ENCODE measurements at regions not wholly inside any gene's neighbourhood (a gene's known extent, or its start where the extent isn't known, plus 50 kb on each side); places are given as distances from the start of the nearest gene placed in this dataset.

DNA sequence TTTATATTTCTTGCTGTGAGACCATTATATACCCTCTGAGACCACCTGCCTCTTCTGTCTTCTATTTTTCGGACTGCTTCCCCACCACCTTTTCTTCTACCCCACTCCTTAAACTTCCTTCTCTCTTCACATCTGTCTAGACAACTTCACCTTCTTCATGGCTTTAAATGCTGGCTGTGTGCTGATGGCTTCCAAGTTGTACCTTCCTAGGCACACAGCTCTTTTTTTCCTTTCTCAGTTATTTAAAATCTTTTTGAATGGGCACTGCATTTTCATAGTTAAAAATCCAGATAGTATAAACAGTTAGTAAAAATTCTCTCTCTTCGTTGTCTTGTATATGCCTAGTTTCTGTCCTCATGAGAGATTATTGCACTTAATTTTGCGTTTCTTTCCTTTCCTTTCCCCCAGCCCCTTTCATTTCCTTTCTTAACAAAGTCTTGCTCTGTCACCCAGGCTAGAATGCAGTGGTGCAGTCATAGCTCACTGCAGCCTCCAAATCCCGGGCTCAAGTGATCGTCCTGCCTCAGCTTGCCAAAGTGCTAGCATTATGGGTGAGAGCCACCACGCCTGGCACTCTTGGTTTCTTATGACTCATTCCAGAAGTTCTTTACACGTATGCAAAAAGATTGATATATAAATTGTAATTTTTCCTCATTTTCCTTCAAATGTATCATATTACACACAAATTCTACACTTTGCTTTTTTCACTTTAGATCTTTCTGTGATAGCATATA lies 114.3 kb downstream of the NPIPB5 start:
- no peaks in the 10 kb centered on the region for H3K9me2 ChIP-seq (replicated peaks; ENCODE audit: insufficient read depth, low read length)
- no peaks in the 10 kb centered on the region for H3K79me2 ChIP-seq (ENCODE audit: low read length)
- no peak overlapping the region for H3K9ac ChIP-seq (ENCODE audit: low read length)
- no peaks in the 10 kb centered on the region for H3K4me1 ChIP-seq (ENCODE audit: low read length)
- H4K20me1 ChIP-seq (ENCODE audit: insufficient read depth, low read length): no peaks in the 10 kb centered on the region
- no peaks in the 10 kb centered on the region for H3K9me3 ChIP-seq (replicated peaks; ENCODE audit: insufficient read depth, low read length)
- H2AFZ ChIP-seq (ENCODE audit: low read length): no peak overlapping the region
- TF ChIP-seq, protein P1, sequence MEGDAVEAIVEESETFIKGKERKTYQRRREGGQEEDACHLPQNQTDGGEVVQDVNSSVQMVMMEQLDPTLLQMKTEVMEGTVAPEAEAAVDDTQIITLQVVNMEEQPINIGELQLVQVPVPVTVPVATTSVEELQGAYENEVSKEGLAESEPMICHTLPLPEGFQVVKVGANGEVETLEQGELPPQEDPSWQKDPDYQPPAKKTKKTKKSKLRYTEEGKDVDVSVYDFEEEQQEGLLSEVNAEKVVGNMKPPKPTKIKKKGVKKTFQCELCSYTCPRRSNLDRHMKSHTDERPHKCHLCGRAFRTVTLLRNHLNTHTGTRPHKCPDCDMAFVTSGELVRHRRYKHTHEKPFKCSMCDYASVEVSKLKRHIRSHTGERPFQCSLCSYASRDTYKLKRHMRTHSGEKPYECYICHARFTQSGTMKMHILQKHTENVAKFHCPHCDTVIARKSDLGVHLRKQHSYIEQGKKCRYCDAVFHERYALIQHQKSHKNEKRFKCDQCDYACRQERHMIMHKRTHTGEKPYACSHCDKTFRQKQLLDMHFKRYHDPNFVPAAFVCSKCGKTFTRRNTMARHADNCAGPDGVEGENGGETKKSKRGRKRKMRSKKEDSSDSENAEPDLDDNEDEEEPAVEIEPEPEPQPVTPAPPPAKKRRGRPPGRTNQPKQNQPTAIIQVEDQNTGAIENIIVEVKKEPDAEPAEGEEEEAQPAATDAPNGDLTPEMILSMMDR (IDR thresholded peaks at IDR 0.05; ENCODE audit: low read length): no peak
- no peak for TF ChIP-seq EZH2 (optimal IDR thresholded peaks at IDR 0.05; ENCODE audit: low read depth, low read length)
- TF ChIP-seq EZH2phosphoT487 (IDR thresholded peaks at IDR 0.05; ENCODE audit: low read length): no peak
- H3K27me3 ChIP-seq (replicated peaks; ENCODE audit: insufficient read depth, low read length): no peaks in the 10 kb centered on the region
- H3K4me3 ChIP-seq (ENCODE audit: low read length): no peak overlapping the region
- H3K36me3 ChIP-seq (replicated peaks; ENCODE audit: insufficient read depth, low read length): no peaks in the 10 kb centered on the region
- H3K4me2 ChIP-seq (ENCODE audit: low read depth, low read length): no peak overlapping the region
- no peaks in the 10 kb centered on the region for H3F3A ChIP-seq (ENCODE audit: insufficient read depth, low read length)
- DNase-seq: no peak
- no peak overlapping the region for H3K27ac ChIP-seq (ENCODE audit: low read length)

DNA sequence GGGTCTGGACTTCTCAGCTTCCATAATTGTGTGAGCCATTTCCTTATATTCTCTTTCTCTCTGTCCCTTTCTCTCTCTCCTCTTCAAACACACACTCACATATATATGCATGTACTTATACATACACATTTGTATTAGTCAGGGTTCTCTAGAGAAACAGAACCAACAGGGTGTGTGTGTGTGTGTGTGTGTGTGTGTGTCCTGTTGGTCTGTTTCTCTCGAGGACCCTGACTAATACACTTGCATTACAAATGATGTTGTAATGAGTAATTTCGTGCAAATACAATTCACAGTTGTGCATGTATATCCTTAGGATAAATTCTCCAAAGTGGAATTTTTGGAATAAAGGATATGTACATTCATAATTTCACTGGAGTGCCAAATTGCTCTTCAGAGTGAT lies 115.3 kb downstream of the NPIPB5 start:
- Histone ChIP-seq H3K4me2 (ENCODE audit: low read depth, low read length) (no peak overlapping the region), H4K20me1 (ENCODE audit: insufficient read depth, low read length) (no peaks in the 10 kb centered on the region), H3K9me2 (replicated peaks; ENCODE audit: insufficient read depth, low read length) (no peaks in the 10 kb centered on the region), H3K9ac (ENCODE audit: low read length) (no peak overlapping the region), H3F3A (ENCODE audit: insufficient read depth, low read length) (no peaks in the 10 kb centered on the region), H2AFZ (ENCODE audit: low read length) (no peak overlapping the region), H3K4me1 (ENCODE audit: low read length) (no peaks in the 10 kb centered on the region), H3K9me3 (replicated peaks; ENCODE audit: insufficient read depth, low read length) (no peaks in the 10 kb centered on the region), H3K36me3 (replicated peaks; ENCODE audit: insufficient read depth, low read length) (no peaks in the 10 kb centered on the region), H3K27ac (ENCODE audit: low read length) (no peak overlapping the region), H3K4me3 (ENCODE audit: low read length) (no peak overlapping the region), H3K27me3 (replicated peaks; ENCODE audit: insufficient read depth, low read length) (no peaks in the 10 kb centered on the region), H3K79me2 (ENCODE audit: low read length) (no peaks in the 10 kb centered on the region)
- DNase-seq: no peak
- TF ChIP-seq, protein P1 (IDR thresholded peaks at IDR 0.05; ENCODE audit: low read length): no peak
- TF ChIP-seq EZH2 (optimal IDR thresholded peaks at IDR 0.05; ENCODE audit: low read depth, low read length) (no peak), EZH2phosphoT487 (IDR thresholded peaks at IDR 0.05; ENCODE audit: low read length) (no peak)

DNA sequence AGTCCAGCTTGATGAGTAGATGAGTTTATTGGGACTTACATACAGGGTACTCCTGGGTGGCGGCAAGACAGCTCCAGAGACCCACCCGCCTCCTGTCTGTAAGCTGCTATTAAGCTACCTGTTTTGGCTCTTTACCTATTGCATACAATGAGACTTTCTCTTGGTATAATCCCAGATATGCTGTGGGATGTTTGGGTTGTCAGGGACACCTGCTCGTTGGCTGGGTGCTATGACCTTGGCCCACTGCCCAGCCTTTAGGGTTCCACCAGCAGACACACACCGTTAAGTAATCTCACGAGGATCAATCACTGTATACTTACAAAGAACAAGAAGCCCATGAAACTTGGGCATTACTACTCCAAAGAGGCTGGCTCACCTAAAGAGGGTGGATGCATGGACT lies 116.4 kb downstream of the NPIPB5 start:
- H3K79me2 ChIP-seq (ENCODE audit: low read length): no peaks in the 10 kb centered on the region
- no peaks in the 10 kb centered on the region for H3K4me1 ChIP-seq (ENCODE audit: low read length)
- H3K9me2 ChIP-seq (replicated peaks; ENCODE audit: insufficient read depth, low read length): no peaks in the 10 kb centered on the region
- no peaks in the 10 kb centered on the region for H3K9me3 ChIP-seq (replicated peaks; ENCODE audit: insufficient read depth, low read length)
- no peak overlapping the region for H3K9ac ChIP-seq (ENCODE audit: low read length)
- no peak for TF ChIP-seq EZH2 (optimal IDR thresholded peaks at IDR 0.05; ENCODE audit: low read depth, low read length)
- no peak for TF ChIP-seq EZH2phosphoT487 (IDR thresholded peaks at IDR 0.05; ENCODE audit: low read length)
- TF ChIP-seq, protein P1 (IDR thresholded peaks at IDR 0.05; ENCODE audit: low read length): no peak
- DNase-seq: no peak
- no peaks in the 10 kb centered on the region for H3K36me3 ChIP-seq (replicated peaks; ENCODE audit: insufficient read depth, low read length)
- no peak overlapping the region for H3K4me2 ChIP-seq (ENCODE audit: low read depth, low read length)
- no peaks in the 10 kb centered on the region for H3F3A ChIP-seq (ENCODE audit: insufficient read depth, low read length)
- no peak overlapping the region for H3K27ac ChIP-seq (ENCODE audit: low read length)
- no peak overlapping the region for H2AFZ ChIP-seq (ENCODE audit: low read length)
- no peaks in the 10 kb centered on the region for H4K20me1 ChIP-seq (ENCODE audit: insufficient read depth, low read length)
- no peaks in the 10 kb centered on the region for H3K27me3 ChIP-seq (replicated peaks; ENCODE audit: insufficient read depth, low read length)
- no peak overlapping the region for H3K4me3 ChIP-seq (ENCODE audit: low read length)

All from MM.1S (cell line).